ENCODE measurements at regions not wholly inside any gene's neighbourhood (a gene's known extent, or its start where the extent isn't known, plus 50 kb on each side); places are given as distances from the start of the nearest gene placed in this dataset.

- TF ChIP-seq CTCF (IDR thresholded peaks at IDR 0.05) = peak; percentile 57 to 73 (median 69)
- TF ChIP-seq POLR2A (IDR thresholded peaks at IDR 0.05) = no peak
Observed at GRCh38 chr13:107211073-107211472, 643.1 kb upstream of the ARGLU1 start.

All from breast epithelium (tissue), 3 donors.